GM23338 (cell line): ENCODE measurements at regions not wholly inside any gene's neighbourhood (a gene's known extent, or its start where the extent isn't known, plus 50 kb on each side); places are given as distances from the start of the nearest gene placed in this dataset.

Source experiments
- ATAC-seq: fragments of 200-7000 bp; cut with Tn5 transposase; 3 replicates; pipeline ENCODE4 v1.9.1; 2020
- DNase-seq: peaks from one replicate; pipeline ENCODE4 v3.0.0-alpha.2; 2015; ENCODE audit warnings: low spot score
- H2AFZ ChIP-seq: fragments of 200-600 bp; sonication (generic); 2 replicates; pipeline ENCODE4 v1.8.0; 2016; ENCODE audit warnings: antibody characterized with exemption, mild to moderate bottlenecking, moderate library complexity
- H3F3A ChIP-seq: fragments of 200-600 bp; sonication (generic); replicated peaks from 2 replicates; pipeline ENCODE4 v1.8.0; 2017; ENCODE audit warnings: antibody characterized with exemption, mixed run types, low read depth
- H3K27ac ChIP-seq: fragments of 200-600 bp; sonication (generic); 2 replicates; pipeline ENCODE4 v1.6.1; 2016; ENCODE audit warnings: low read depth
- H3K27me3 ChIP-seq: fragments of 200-600 bp; sonication (generic); 2 replicates; pipeline ENCODE4 v1.8.0; 2016; ENCODE audit warnings: mild to moderate bottlenecking, mixed run types, moderate library complexity; ENCODE audit not compliant: insufficient read depth
- H3K36me3 ChIP-seq: fragments of 200-600 bp; sonication (generic); 2 replicates; pipeline ENCODE4 v1.8.0; 2016; ENCODE audit warnings: mild to moderate bottlenecking; ENCODE audit not compliant: insufficient read depth
- H3K4me1 ChIP-seq: fragments of 200-600 bp; sonication (generic); 2 replicates; pipeline ENCODE4 v1.8.0; 2016; ENCODE audit warnings: mild to moderate bottlenecking, moderate library complexity; ENCODE audit not compliant: insufficient read depth
- H3K4me2 ChIP-seq: fragments of 200-600 bp; sonication (generic); 2 replicates; pipeline ENCODE4 v1.7.1; 2017; ENCODE audit warnings: mixed run types
- H3K4me3 ChIP-seq: fragments of 200-600 bp; sonication (generic); 2 replicates; pipeline ENCODE4 v1.6.1; 2016; ENCODE audit warnings: mixed run types
- H3K79me2 ChIP-seq: fragments of 200-600 bp; sonication (generic); replicated peaks from 2 replicates; pipeline ENCODE4 v1.8.0; 2017; ENCODE audit warnings: mild to moderate bottlenecking; ENCODE audit not compliant: insufficient read depth
- H3K9me2 ChIP-seq: fragments of 200-600 bp; sonication (generic); 2 replicates; pipeline ENCODE4 v1.8.0; 2017; ENCODE audit not compliant: insufficient read depth
- H4K20me1 ChIP-seq: fragments of 200-600 bp; sonication (generic); replicated peaks from 2 replicates; pipeline ENCODE4 v1.8.0; 2017; ENCODE audit warnings: mild to moderate bottlenecking; ENCODE audit not compliant: insufficient read depth
- H3K27ac Mint-ChIP-seq: 2 replicates; pipeline ENCODE4 v1.8.0; 2020; ENCODE audit warnings: inconsistent platforms, mild to moderate bottlenecking, moderate library complexity, mixed read lengths
- H3K27me3 Mint-ChIP-seq: 3 replicates; pipeline ENCODE4 v1.8.0; 2022; ENCODE audit warnings: low read depth, mild to moderate bottlenecking, moderate library complexity, mixed read lengths, inconsistent platforms; ENCODE audit not compliant: insufficient read depth, poor library complexity
- H3K36me3 Mint-ChIP-seq: 3 replicates; pipeline ENCODE4 v1.8.0; 2021; ENCODE audit warnings: low read depth, mild to moderate bottlenecking, inconsistent platforms, moderate library complexity, mixed read lengths
- H3K4me1 Mint-ChIP-seq: 3 replicates; pipeline ENCODE4 v1.8.0; 2020; ENCODE audit warnings: mild to moderate bottlenecking, inconsistent platforms, mixed read lengths
- H3K4me3 Mint-ChIP-seq: 3 replicates; pipeline ENCODE4 v1.8.0; 2021; ENCODE audit warnings: moderate library complexity, mild to moderate bottlenecking, inconsistent platforms, mixed read lengths
- H3K9me3 Mint-ChIP-seq: 3 replicates; pipeline ENCODE4 v1.8.0; 2020; ENCODE audit warnings: moderate library complexity, mild to moderate bottlenecking, inconsistent platforms, mixed read lengths
- CREB1 ChIP-seq: fragments of 250-450 bp; sonication (Bioruptor Pico); IDR thresholded peaks from 2 replicates; pipeline ENCODE4 v1.5.0; 2020; ENCODE audit warnings: low read depth, mild to moderate bottlenecking, moderate library complexity
- EZH2 ChIP-seq: fragments of 200-600 bp; sonication (generic); IDR thresholded peaks from one replicate; pipeline ENCODE4 v1.8.0; 2017; ENCODE audit warnings: antibody characterized with exemption, mild to moderate bottlenecking, low read depth; ENCODE audit not compliant: unreplicated experiment
- EZH2phosphoT487 ChIP-seq: fragments of 200-600 bp; sonication (generic); IDR thresholded peaks from one replicate; pipeline ENCODE4 v1.8.1; 2018; ENCODE audit warnings: antibody characterized with exemption; ENCODE audit not compliant: unreplicated experiment
- JUNB ChIP-seq: IDR thresholded peaks from one replicate; pipeline ENCODE4 v1.6.1; 2016; ENCODE audit warnings: antibody characterized with exemption; ENCODE audit not compliant: unreplicated experiment
- NANOG ChIP-seq: IDR thresholded peaks from 2 replicates; pipeline ENCODE4 v1.6.1; 2016; ENCODE audit warnings: antibody characterized with exemption, borderline replicate concordance
- POLR2AphosphoS5 ChIP-seq: IDR thresholded peaks from 2 replicates; pipeline ENCODE4 v1.6.1; 2016; ENCODE audit warnings: antibody characterized with exemption, low read depth
- STAT1 ChIP-seq: IDR thresholded peaks from one replicate; pipeline ENCODE4 v1.6.1; 2016; ENCODE audit warnings: antibody characterized with exemption; ENCODE audit not compliant: unreplicated experiment
- ZNF114 ChIP-seq: fragments of 250-450 bp; sonication (Bioruptor Pico); IDR thresholded peaks from 2 replicates; pipeline ENCODE4 v1.5.0; 2020; ENCODE audit warnings: mild to moderate bottlenecking, moderate library complexity
- ZNF331 ChIP-seq: fragments of 250-450 bp; sonication (Bioruptor Pico); IDR thresholded peaks from 2 replicates; pipeline ENCODE4 v1.5.0; 2020; ENCODE audit warnings: low read depth, mild to moderate bottlenecking, moderate library complexity
- TF ChIP-seq, protein P1 (sequence below): fragments of 250-450 bp; sonication (Bioruptor Pico); IDR thresholded peaks from 2 replicates; pipeline ENCODE4 v1.5.0; 2020; ENCODE audit warnings: mild to moderate bottlenecking, moderate library complexity
- TF ChIP-seq, protein P2 (sequence below), 2 experiments: fragments of 200-600 bp in 1 of 2; sonication (generic) in 1 of 2; conservative IDR thresholded peaks; 2 replicates each; pipeline versions ENCODE4 v1.5.1 to v1.6.1; 2016 to 2017; ENCODE audit warnings: antibody characterized with exemption in 2 of 2, low read depth in 2 of 2, mild to moderate bottlenecking in 2 of 2, moderate library complexity in 1 of 2
- TF ChIP-seq, protein P3 (sequence below): IDR thresholded peaks from 2 replicates; pipeline ENCODE4 v1.6.1; 2016; ENCODE audit warnings: antibody characterized with exemption

DNA sequence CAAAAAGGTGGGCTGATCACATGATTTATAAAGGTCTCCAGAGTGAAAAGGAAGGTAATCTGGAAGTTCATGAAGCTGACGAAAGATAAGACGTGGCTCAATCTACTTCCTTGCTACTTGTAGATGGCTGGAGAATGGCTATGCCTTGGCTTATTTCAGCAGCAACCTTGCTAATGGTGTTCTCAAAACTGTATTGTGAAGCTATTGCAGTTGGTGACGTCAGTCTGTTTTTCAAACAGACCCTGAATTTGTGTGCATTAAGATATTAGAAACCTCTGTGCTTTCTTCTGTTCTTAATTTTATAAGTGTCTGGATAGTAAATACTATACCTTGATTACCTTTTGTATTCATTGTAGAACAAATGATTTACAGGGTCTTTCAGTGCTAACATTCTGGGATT lies 58.3 kb upstream of the C11orf87 start (continued):
- TF ChIP-seq, protein P1, sequence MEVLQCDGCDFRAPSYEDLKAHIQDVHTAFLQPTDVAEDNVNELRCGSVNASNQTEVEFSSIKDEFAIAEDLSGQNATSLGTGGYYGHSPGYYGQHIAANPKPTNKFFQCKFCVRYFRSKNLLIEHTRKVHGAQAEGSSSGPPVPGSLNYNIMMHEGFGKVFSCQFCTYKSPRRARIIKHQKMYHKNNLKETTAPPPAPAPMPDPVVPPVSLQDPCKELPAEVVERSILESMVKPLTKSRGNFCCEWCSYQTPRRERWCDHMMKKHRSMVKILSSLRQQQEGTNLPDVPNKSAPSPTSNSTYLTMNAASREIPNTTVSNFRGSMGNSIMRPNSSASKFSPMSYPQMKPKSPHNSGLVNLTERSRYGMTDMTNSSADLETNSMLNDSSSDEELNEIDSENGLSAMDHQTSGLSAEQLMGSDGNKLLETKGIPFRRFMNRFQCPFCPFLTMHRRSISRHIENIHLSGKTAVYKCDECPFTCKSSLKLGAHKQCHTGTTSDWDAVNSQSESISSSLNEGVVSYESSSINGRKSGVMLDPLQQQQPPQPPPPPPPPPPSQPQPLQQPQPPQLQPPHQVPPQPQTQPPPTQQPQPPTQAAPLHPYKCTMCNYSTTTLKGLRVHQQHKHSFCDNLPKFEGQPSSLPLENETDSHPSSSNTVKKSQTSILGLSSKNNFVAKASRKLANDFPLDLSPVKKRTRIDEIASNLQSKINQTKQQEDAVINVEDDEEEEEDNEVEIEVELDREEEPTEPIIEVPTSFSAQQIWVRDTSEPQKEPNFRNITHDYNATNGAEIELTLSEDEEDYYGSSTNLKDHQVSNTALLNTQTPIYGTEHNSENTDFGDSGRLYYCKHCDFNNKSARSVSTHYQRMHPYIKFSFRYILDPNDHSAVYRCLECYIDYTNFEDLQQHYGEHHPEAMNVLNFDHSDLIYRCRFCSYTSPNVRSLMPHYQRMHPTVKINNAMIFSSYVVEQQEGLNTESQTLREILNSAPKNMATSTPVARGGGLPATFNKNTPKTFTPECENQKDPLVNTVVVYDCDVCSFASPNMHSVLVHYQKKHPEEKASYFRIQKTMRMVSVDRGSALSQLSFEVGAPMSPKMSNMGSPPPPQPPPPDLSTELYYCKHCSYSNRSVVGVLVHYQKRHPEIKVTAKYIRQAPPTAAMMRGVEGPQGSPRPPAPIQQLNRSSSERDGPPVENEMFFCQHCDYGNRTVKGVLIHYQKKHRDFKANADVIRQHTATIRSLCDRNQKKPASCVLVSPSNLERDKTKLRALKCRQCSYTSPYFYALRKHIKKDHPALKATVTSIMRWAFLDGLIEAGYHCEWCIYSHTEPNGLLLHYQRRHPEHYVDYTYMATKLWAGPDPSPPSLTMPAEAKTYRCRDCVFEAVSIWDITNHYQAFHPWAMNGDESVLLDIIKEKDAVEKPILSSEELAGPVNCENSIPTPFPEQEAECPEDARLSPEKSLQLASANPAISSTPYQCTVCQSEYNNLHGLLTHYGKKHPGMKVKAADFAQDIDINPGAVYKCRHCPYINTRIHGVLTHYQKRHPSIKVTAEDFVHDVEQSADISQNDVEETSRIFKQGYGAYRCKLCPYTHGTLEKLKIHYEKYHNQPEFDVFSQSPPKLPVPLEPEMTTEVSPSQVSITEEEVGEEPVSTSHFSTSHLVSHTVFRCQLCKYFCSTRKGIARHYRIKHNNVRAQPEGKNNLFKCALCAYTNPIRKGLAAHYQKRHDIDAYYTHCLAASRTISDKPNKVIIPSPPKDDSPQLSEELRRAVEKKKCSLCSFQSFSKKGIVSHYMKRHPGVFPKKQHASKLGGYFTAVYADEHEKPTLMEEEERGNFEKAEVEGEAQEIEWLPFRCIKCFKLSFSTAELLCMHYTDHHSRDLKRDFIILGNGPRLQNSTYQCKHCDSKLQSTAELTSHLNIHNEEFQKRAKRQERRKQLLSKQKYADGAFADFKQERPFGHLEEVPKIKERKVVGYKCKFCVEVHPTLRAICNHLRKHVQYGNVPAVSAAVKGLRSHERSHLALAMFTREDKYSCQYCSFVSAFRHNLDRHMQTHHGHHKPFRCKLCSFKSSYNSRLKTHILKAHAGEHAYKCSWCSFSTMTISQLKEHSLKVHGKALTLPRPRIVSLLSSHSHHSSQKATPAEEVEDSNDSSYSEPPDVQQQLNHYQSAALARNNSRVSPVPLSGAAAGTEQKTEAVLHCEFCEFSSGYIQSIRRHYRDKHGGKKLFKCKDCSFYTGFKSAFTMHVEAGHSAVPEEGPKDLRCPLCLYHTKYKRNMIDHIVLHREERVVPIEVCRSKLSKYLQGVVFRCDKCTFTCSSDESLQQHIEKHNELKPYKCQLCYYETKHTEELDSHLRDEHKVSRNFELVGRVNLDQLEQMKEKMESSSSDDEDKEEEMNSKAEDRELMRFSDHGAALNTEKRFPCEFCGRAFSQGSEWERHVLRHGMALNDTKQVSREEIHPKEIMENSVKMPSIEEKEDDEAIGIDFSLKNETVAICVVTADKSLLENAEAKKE (CRISPR knock-in tag) = no peak
- TF ChIP-seq STAT1 (no peak), POLR2AphosphoS5 (no peak), CREB1 (CRISPR knock-in tag) (no peak), JUNB (no peak), NANOG (no peak)
- TF ChIP-seq, protein P2, sequence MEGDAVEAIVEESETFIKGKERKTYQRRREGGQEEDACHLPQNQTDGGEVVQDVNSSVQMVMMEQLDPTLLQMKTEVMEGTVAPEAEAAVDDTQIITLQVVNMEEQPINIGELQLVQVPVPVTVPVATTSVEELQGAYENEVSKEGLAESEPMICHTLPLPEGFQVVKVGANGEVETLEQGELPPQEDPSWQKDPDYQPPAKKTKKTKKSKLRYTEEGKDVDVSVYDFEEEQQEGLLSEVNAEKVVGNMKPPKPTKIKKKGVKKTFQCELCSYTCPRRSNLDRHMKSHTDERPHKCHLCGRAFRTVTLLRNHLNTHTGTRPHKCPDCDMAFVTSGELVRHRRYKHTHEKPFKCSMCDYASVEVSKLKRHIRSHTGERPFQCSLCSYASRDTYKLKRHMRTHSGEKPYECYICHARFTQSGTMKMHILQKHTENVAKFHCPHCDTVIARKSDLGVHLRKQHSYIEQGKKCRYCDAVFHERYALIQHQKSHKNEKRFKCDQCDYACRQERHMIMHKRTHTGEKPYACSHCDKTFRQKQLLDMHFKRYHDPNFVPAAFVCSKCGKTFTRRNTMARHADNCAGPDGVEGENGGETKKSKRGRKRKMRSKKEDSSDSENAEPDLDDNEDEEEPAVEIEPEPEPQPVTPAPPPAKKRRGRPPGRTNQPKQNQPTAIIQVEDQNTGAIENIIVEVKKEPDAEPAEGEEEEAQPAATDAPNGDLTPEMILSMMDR (conservative IDR thresholded peaks at IDR 0.05; ENCODE audit: low read depth in 2 of 2) = no peak

GRCh38 chr11:109364851-109365250 lies 57.1 kb upstream of the C11orf87 start:
- H3F3A ChIP-seq = no peaks in the 10 kb centered on the region
- no peak overlapping the region for H3K4me2 ChIP-seq
- no peaks in the 10 kb centered on the region for H3K27me3 ChIP-seq
- no peaks in the 10 kb centered on the region for H3K36me3 ChIP-seq
- Mint-ChIP-seq H3K4me3 (no peak overlapping the region), H3K4me1 (peaks cover 6% of the 10 kb centered on the region; the same call in 1 of the 3 replicates), H3K27ac (no peak overlapping the region), H3K9me3 (peaks cover 9% of the 10 kb centered on the region; the same call in 2 of the 3 replicates), H3K36me3 (no peaks in the 10 kb centered on the region), H3K27me3 (no peaks in the 10 kb centered on the region)
- no peaks in the 10 kb centered on the region for H4K20me1 ChIP-seq
- H3K27ac ChIP-seq = no peak overlapping the region
- no peak overlapping the region for H2AFZ ChIP-seq
- ATAC-seq (no peak), DNase-seq (no peak)
- H3K9me2 ChIP-seq = peaks cover 5% of the 10 kb centered on the region
- no peaks in the 10 kb centered on the region for H3K4me1 ChIP-seq
- no peaks in the 10 kb centered on the region for H3K79me2 ChIP-seq
- H3K4me3 ChIP-seq = no peak overlapping the region
- no peak for TF ChIP-seq EZH2phosphoT487
- no peak for TF ChIP-seq STAT1
- TF ChIP-seq JUNB = no peak
- TF ChIP-seq, protein P3, sequence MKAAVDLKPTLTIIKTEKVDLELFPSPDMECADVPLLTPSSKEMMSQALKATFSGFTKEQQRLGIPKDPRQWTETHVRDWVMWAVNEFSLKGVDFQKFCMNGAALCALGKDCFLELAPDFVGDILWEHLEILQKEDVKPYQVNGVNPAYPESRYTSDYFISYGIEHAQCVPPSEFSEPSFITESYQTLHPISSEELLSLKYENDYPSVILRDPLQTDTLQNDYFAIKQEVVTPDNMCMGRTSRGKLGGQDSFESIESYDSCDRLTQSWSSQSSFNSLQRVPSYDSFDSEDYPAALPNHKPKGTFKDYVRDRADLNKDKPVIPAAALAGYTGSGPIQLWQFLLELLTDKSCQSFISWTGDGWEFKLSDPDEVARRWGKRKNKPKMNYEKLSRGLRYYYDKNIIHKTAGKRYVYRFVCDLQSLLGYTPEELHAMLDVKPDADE = no peak
- TF ChIP-seq ZNF114 (CRISPR knock-in tag) = no peak
- TF ChIP-seq ZNF331 = no peak
- TF ChIP-seq EZH2 = no peak
- no peak for TF ChIP-seq CREB1 (CRISPR knock-in tag)
- TF ChIP-seq, protein P2 (conservative IDR thresholded peaks at IDR 0.05; ENCODE audit: low read depth in 2 of 2) = no peak
